Activated naive CD8-positive, alpha-beta T cell treated with anti-CD3 and anti-CD28 coated beads for 36 hours (primary cell): ENCODE measurements at regions not wholly inside any gene's neighbourhood (a gene's known extent, or its start where the extent isn't known, plus 50 kb on each side); places are given as distances from the start of the nearest gene placed in this dataset.

Experiments
- DNase-seq: peaks from one replicate; pipeline ENCODE4 v3.0.0; 2021
- H3K27ac Mint-ChIP-seq: one replicate; pipeline ENCODE4 v1.8.0; 2022; ENCODE audit warnings: mild to moderate bottlenecking, moderate library complexity, mixed read lengths
- H3K27me3 Mint-ChIP-seq: one replicate; pipeline ENCODE4 v1.8.0; 2022; ENCODE audit warnings: mild to moderate bottlenecking, mixed read lengths
- H3K36me3 Mint-ChIP-seq: one replicate; pipeline ENCODE4 v1.8.0; 2021; ENCODE audit warnings: mild to moderate bottlenecking, mixed read lengths
- H3K4me1 Mint-ChIP-seq: one replicate; pipeline ENCODE4 v1.8.0; 2021; ENCODE audit warnings: mixed read lengths
- H3K4me3 Mint-ChIP-seq: one replicate; pipeline ENCODE4 v1.8.0; 2022; ENCODE audit warnings: mild to moderate bottlenecking, moderate library complexity, mixed read lengths
- H3K9me3 Mint-ChIP-seq: one replicate; pipeline ENCODE4 v1.8.0; 2022; ENCODE audit warnings: mixed read lengths

- H3K4me1 Mint-ChIP-seq: peaks cover 3% of the 10 kb centered on the region
- H3K27ac Mint-ChIP-seq: no peak overlapping the region
- H3K36me3 Mint-ChIP-seq: no peaks in the 10 kb centered on the region
- H3K27me3 Mint-ChIP-seq: peaks cover 25% of the 10 kb centered on the region
- no peak overlapping the region for H3K4me3 Mint-ChIP-seq
- H3K9me3 Mint-ChIP-seq: peaks cover 1% of the 10 kb centered on the region
- no peak for DNase-seq
These were observed 202.1 kb upstream of the DPH6 start for GRCh38 chr15:35748105-35748504.

- Mint-ChIP-seq H3K4me3 (no peak overlapping the region), H3K27me3 (peaks cover 19% of the 10 kb centered on the region), H3K27ac (no peak overlapping the region), H3K36me3 (no peaks in the 10 kb centered on the region), H3K4me1 (peaks cover 3% of the 10 kb centered on the region), H3K9me3 (no peaks in the 10 kb centered on the region)
- DNase-seq: no peak
These were observed 204.1 kb upstream of the DPH6 start for GRCh38 chr15:35750051-35750450.

- Mint-ChIP-seq H3K4me1 (peaks cover 3% of the 10 kb centered on the region), H3K27me3 (peaks cover 16% of the 10 kb centered on the region), H3K9me3 (no peaks in the 10 kb centered on the region), H3K36me3 (no peaks in the 10 kb centered on the region), H3K4me3 (no peak overlapping the region), H3K27ac (no peak overlapping the region)
- peak; percentile 30 for DNase-seq
These were observed 205.6 kb upstream of the DPH6 start for GRCh38 chr15:35751413-35752133.

GRCh38 chr15:35752134-35752466 lies 206.1 kb upstream of the DPH6 start:
- H3K36me3 Mint-ChIP-seq: no peaks in the 10 kb centered on the region
- no peaks in the 10 kb centered on the region for H3K9me3 Mint-ChIP-seq
- no peak overlapping the region for H3K4me3 Mint-ChIP-seq
- peaks cover 3% of the 10 kb centered on the region for H3K4me1 Mint-ChIP-seq
- peaks cover 16% of the 10 kb centered on the region for H3K27me3 Mint-ChIP-seq
- DNase-seq: no peak
- H3K27ac Mint-ChIP-seq: no peak overlapping the region

GRCh38 chr15:35753486-35753885 lies 207.5 kb upstream of the DPH6 start:
- Mint-ChIP-seq H3K4me1 (peaks cover 3% of the 10 kb centered on the region), H3K9me3 (no peaks in the 10 kb centered on the region), H3K27ac (no peak overlapping the region), H3K36me3 (no peaks in the 10 kb centered on the region), H3K4me3 (no peak overlapping the region), H3K27me3 (peaks cover 22% of the 10 kb centered on the region)
- no peak for DNase-seq

GRCh38 chr15:35755237-35755802 lies 209.4 kb upstream of the DPH6 start:
- Mint-ChIP-seq H3K9me3 (no peaks in the 10 kb centered on the region), H3K4me1 (peaks cover 3% of the 10 kb centered on the region), H3K27ac (no peak overlapping the region), H3K36me3 (no peaks in the 10 kb centered on the region), H3K4me3 (no peak overlapping the region), H3K27me3 (peaks cover 21% of the 10 kb centered on the region)
- DNase-seq: no peak

GRCh38 chr15:35756623-35757022 lies 210.7 kb upstream of the DPH6 start:
- Mint-ChIP-seq H3K27me3 (peaks cover 18% of the 10 kb centered on the region), H3K9me3 (no peaks in the 10 kb centered on the region), H3K4me1 (peaks cover 3% of the 10 kb centered on the region), H3K36me3 (no peaks in the 10 kb centered on the region), H3K4me3 (no peak overlapping the region), H3K27ac (no peak overlapping the region)
- no peak for DNase-seq

GRCh38 chr15:35757361-35757760 lies 211.4 kb upstream of the DPH6 start:
- no peaks in the 10 kb centered on the region for H3K4me1 Mint-ChIP-seq

GRCh38 chr15:35757765-35758164 lies 211.8 kb upstream of the DPH6 start:
- Mint-ChIP-seq H3K27ac (no peak overlapping the region), H3K9me3 (no peaks in the 10 kb centered on the region), H3K4me3 (no peak overlapping the region), H3K36me3 (no peaks in the 10 kb centered on the region), H3K4me1 (no peaks in the 10 kb centered on the region), H3K27me3 (peaks cover 16% of the 10 kb centered on the region)
- no peak for DNase-seq

More at GRCh38 chr15:35757361-35757760, 211.4 kb upstream of the DPH6 start:
- H3K4me3 Mint-ChIP-seq: no peak overlapping the region
- no peaks in the 10 kb centered on the region for H3K9me3 Mint-ChIP-seq
- no peaks in the 10 kb centered on the region for H3K36me3 Mint-ChIP-seq
- no peak overlapping the region for H3K27ac Mint-ChIP-seq
- H3K27me3 Mint-ChIP-seq: peaks cover 16% of the 10 kb centered on the region
- DNase-seq: no peak

- no peak for DNase-seq
- no peaks in the 10 kb centered on the region for H3K36me3 Mint-ChIP-seq
- no peaks in the 10 kb centered on the region for H3K9me3 Mint-ChIP-seq
- no peak overlapping the region for H3K27ac Mint-ChIP-seq
- no peak overlapping the region for H3K4me3 Mint-ChIP-seq
- peaks cover 5% of the 10 kb centered on the region for H3K27me3 Mint-ChIP-seq
- H3K4me1 Mint-ChIP-seq: no peaks in the 10 kb centered on the region
These were observed 218.9 kb upstream of the DPH6 start for GRCh38 chr15:35764661-35765519.

- Mint-ChIP-seq H3K27ac (no peak overlapping the region), H3K9me3 (no peaks in the 10 kb centered on the region), H3K4me3 (no peak overlapping the region), H3K27me3 (no peaks in the 10 kb centered on the region), H3K4me1 (no peaks in the 10 kb centered on the region), H3K36me3 (no peaks in the 10 kb centered on the region)
- no peak for DNase-seq
These were observed 223.0 kb upstream of the DPH6 start for GRCh38 chr15:35768949-35769348.

- DNase-seq: no peak
- no peak overlapping the region for H3K27ac Mint-ChIP-seq
- H3K4me1 Mint-ChIP-seq: no peaks in the 10 kb centered on the region
- H3K27me3 Mint-ChIP-seq: no peaks in the 10 kb centered on the region
- H3K4me3 Mint-ChIP-seq: no peak overlapping the region
- H3K36me3 Mint-ChIP-seq: no peaks in the 10 kb centered on the region
- H3K9me3 Mint-ChIP-seq: no peaks in the 10 kb centered on the region
These were observed 223.7 kb upstream of the DPH6 start for GRCh38 chr15:35769656-35770055.

GRCh38 chr15:35771746-35772442 lies 225.9 kb upstream of the DPH6 start:
- Mint-ChIP-seq H3K36me3 (no peaks in the 10 kb centered on the region), H3K4me3 (no peak overlapping the region), H3K4me1 (no peaks in the 10 kb centered on the region), H3K27ac (no peak overlapping the region), H3K27me3 (no peaks in the 10 kb centered on the region), H3K9me3 (no peaks in the 10 kb centered on the region)
- no peak for DNase-seq

GRCh38 chr15:35774653-35775052 lies 228.7 kb upstream of the DPH6 start:
- no peak overlapping the region for H3K27ac Mint-ChIP-seq
- no peak overlapping the region for H3K4me3 Mint-ChIP-seq
- H3K36me3 Mint-ChIP-seq: no peaks in the 10 kb centered on the region
- no peaks in the 10 kb centered on the region for H3K27me3 Mint-ChIP-seq
- no peaks in the 10 kb centered on the region for H3K4me1 Mint-ChIP-seq
- no peak for DNase-seq
- H3K9me3 Mint-ChIP-seq: no peaks in the 10 kb centered on the region

GRCh38 chr15:35775471-35775870 lies 229.5 kb upstream of the DPH6 start:
- no peak for DNase-seq
- Mint-ChIP-seq H3K4me3 (no peak overlapping the region), H3K27ac (no peak overlapping the region), H3K27me3 (no peaks in the 10 kb centered on the region), H3K36me3 (no peaks in the 10 kb centered on the region), H3K4me1 (no peaks in the 10 kb centered on the region), H3K9me3 (no peaks in the 10 kb centered on the region)
